Kidney epithelial cell (primary cell): ENCODE measurements at regions not wholly inside any gene's neighbourhood (a gene's known extent, or its start where the extent isn't known, plus 50 kb on each side); places are given as distances from the start of the nearest gene placed in this dataset.

ENCODE experiments used
- DNase-seq: peaks from one replicate; pipeline ENCODE4 v3.0.0-alpha.2; 2010; ENCODE audit warnings: low read depth
- H3K27me3 ChIP-seq: 2 replicates; pipeline ENCODE4 v1.6.0; 2011; ENCODE audit warnings: low read length; ENCODE audit not compliant: control insufficient read depth, insufficient read depth
- H3K36me3 ChIP-seq: 2 replicates; pipeline ENCODE4 v1.5.1; 2011; ENCODE audit warnings: low read length; ENCODE audit not compliant: control insufficient read depth, insufficient read depth
- H3K4me3 ChIP-seq: 2 replicates; pipeline ENCODE4 v1.5.1; 2011; ENCODE audit warnings: low read depth, mild to moderate bottlenecking, control low read depth, low read length
- TF ChIP-seq, protein P1 (sequence below): IDR thresholded peaks from 2 replicates; pipeline ENCODE4 v1.5.1; 2011; ENCODE audit warnings: mild to moderate bottlenecking, moderate library complexity, low read length, control low read depth, inconsistent platforms; ENCODE audit not compliant: insufficient read depth, poor library complexity, severe bottlenecking

DNA sequence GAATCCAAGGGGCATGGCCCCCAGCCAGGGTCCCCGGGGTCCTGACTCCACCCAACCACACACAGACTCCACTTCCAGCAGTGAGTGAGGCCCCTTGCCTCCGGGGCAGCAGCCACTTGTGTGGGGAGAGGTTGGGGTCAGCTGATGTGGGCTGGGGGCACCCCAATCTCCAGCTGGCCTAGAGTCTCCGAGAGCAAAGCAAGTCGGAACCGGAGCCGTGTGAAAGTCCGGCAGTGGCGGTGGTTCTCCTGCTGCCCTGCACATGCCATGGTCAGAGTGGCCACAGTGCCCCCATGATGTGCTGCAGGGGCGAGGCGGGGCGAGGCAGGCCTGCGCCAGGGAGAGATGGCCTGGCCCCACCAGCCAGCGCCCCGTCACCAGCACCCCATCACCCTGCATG, 74.6 kb downstream of the PDGFA start:
- no peak for DNase-seq
- Histone ChIP-seq H3K36me3 (no peaks in the 10 kb centered on the region), H3K4me3 (no peak overlapping the region), H3K27me3 (peaks cover 13% of the 10 kb centered on the region)
- TF ChIP-seq, protein P1, sequence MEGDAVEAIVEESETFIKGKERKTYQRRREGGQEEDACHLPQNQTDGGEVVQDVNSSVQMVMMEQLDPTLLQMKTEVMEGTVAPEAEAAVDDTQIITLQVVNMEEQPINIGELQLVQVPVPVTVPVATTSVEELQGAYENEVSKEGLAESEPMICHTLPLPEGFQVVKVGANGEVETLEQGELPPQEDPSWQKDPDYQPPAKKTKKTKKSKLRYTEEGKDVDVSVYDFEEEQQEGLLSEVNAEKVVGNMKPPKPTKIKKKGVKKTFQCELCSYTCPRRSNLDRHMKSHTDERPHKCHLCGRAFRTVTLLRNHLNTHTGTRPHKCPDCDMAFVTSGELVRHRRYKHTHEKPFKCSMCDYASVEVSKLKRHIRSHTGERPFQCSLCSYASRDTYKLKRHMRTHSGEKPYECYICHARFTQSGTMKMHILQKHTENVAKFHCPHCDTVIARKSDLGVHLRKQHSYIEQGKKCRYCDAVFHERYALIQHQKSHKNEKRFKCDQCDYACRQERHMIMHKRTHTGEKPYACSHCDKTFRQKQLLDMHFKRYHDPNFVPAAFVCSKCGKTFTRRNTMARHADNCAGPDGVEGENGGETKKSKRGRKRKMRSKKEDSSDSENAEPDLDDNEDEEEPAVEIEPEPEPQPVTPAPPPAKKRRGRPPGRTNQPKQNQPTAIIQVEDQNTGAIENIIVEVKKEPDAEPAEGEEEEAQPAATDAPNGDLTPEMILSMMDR, result no peak

DNA sequence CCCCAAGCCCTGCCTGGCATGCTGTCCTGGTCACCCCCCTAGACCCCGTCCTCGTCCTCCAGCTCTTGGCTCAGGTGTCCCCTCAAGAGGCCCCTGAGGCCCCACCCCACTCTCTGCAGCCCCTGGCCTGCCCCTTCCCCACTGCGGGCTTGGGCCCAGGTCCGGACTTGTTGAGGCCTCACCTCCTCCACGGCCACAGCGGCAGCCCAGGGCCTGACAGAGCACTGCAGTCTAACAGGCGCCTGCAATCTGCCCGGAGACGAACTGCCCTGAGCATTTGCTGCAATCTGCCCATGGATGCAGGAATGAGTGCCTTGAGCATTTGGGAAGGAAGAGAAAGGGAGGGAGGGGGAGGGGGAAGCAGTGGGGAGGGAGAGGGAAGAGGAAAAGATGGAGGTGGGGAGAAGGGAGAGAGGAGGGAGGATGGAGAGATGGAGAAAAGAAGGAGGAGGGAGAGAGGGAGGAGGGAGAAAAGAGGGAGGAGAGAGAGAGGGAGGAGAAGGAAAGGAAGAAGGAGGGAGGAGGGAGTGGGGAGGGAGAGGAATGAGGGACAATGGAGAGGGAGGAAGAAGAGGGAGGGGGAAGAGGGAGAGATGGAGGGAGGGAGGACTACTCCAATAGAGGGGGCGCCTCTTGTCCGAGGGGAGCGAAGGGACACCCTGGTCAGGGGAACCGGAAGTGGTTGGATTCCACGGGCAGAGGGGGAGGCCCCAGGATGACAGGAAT, 73.9 kb downstream of the PDGFA start:
- no peaks in the 10 kb centered on the region for H3K36me3 ChIP-seq
- no peak for DNase-seq
- no peak overlapping the region for H3K4me3 ChIP-seq
- H3K27me3 ChIP-seq, result peaks cover 13% of the 10 kb centered on the region
- TF ChIP-seq, protein P1, result no peak

DNA sequence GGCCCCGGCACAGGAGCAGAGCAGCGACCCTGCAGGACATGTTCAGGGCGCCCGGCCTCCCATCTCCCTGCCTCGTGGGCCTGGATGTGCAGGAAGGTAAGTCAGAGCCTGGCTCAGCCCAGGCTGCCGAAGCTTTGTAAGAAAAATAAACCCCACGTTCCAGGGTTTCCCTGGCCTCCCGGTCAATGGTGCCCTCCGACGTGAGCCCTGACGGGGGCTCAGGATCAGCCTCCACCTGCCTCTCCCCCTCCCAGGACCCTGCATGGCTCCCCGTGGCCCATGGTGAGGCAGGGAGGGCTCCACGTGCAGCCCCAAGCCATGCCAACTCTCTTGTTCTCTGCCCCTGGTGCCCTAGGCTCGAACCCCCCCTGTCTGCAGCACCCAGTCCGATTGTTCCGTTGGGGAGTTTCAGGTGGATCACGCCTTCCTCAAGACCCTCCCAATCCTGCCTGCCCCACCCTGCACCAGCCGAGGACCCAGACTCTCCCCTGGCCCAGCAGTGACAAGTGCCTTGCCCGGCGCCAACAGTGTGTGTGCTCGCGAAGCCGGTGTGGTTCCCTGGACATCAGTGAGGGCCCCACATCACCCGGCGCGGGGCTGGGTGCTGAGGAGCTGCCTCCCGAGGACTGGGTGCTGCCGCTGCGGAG, 73.2 kb downstream of the PDGFA start:
- no peak for DNase-seq

More for the DNA sequence above, 73.2 kb downstream of the PDGFA start:
- Histone ChIP-seq H3K27me3 (peaks cover 20% of the 10 kb centered on the region), H3K4me3 (no peak overlapping the region), H3K36me3 (no peaks in the 10 kb centered on the region)
- TF ChIP-seq, protein P1, result no peak
